ENCODE measurements at regions not wholly inside any gene's neighbourhood (a gene's known extent, or its start where the extent isn't known, plus 50 kb on each side); places are given as distances from the start of the nearest gene placed in this dataset.

DNA sequence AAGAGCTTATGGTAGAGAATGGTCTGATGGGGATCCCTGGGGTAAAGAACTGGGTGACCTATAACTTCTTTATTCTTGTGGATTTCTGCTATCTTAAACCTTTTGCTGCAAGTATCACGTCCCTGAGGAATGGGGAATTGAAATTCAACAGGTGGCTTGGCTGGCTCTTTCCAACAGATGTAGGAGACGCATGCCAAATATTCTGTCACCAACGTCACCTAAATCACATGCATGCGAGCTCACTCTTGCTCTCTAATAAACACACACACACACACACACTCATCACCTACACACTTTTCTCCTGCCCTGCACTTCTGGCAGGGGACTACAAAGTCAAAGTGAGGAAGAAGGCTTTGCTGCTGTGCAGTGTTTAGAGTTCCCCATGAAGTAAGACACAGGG lies 145.8 kb upstream of the NECTIN3 start:
- TF ChIP-seq, protein P1, sequence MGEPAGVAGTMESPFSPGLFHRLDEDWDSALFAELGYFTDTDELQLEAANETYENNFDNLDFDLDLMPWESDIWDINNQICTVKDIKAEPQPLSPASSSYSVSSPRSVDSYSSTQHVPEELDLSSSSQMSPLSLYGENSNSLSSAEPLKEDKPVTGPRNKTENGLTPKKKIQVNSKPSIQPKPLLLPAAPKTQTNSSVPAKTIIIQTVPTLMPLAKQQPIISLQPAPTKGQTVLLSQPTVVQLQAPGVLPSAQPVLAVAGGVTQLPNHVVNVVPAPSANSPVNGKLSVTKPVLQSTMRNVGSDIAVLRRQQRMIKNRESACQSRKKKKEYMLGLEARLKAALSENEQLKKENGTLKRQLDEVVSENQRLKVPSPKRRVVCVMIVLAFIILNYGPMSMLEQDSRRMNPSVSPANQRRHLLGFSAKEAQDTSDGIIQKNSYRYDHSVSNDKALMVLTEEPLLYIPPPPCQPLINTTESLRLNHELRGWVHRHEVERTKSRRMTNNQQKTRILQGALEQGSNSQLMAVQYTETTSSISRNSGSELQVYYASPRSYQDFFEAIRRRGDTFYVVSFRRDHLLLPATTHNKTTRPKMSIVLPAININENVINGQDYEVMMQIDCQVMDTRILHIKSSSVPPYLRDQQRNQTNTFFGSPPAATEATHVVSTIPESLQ (CRISPR knock-in tag; IDR thresholded peaks at IDR 0.05) = no peak
- TF ChIP-seq, protein P2, sequence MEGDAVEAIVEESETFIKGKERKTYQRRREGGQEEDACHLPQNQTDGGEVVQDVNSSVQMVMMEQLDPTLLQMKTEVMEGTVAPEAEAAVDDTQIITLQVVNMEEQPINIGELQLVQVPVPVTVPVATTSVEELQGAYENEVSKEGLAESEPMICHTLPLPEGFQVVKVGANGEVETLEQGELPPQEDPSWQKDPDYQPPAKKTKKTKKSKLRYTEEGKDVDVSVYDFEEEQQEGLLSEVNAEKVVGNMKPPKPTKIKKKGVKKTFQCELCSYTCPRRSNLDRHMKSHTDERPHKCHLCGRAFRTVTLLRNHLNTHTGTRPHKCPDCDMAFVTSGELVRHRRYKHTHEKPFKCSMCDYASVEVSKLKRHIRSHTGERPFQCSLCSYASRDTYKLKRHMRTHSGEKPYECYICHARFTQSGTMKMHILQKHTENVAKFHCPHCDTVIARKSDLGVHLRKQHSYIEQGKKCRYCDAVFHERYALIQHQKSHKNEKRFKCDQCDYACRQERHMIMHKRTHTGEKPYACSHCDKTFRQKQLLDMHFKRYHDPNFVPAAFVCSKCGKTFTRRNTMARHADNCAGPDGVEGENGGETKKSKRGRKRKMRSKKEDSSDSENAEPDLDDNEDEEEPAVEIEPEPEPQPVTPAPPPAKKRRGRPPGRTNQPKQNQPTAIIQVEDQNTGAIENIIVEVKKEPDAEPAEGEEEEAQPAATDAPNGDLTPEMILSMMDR (IDR thresholded peaks at IDR 0.05) = no peak
- no peak for TF ChIP-seq CBFB (CRISPR knock-in tag; IDR thresholded peaks at IDR 0.05; ENCODE audit: low read depth)
- TF ChIP-seq, protein P3, sequence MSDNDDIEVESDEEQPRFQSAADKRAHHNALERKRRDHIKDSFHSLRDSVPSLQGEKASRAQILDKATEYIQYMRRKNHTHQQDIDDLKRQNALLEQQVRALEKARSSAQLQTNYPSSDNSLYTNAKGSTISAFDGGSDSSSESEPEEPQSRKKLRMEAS (CRISPR knock-in tag; IDR thresholded peaks at IDR 0.05) = no peak
- TF ChIP-seq FOXJ3 (CRISPR knock-in tag; IDR thresholded peaks at IDR 0.05; ENCODE audit: borderline replicate concordance) = no peak
- no peak for TF ChIP-seq ZNF138 (CRISPR knock-in tag; conservative IDR thresholded peaks at IDR 0.05)
- TF ChIP-seq, protein P4, sequence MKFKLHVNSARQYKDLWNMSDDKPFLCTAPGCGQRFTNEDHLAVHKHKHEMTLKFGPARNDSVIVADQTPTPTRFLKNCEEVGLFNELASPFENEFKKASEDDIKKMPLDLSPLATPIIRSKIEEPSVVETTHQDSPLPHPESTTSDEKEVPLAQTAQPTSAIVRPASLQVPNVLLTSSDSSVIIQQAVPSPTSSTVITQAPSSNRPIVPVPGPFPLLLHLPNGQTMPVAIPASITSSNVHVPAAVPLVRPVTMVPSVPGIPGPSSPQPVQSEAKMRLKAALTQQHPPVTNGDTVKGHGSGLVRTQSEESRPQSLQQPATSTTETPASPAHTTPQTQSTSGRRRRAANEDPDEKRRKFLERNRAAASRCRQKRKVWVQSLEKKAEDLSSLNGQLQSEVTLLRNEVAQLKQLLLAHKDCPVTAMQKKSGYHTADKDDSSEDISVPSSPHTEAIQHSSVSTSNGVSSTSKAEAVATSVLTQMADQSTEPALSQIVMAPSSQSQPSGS (CRISPR knock-in tag; IDR thresholded peaks at IDR 0.05; ENCODE audit: borderline replicate concordance, low read depth) = no peak

Measured in WTC11 (cell line).